IMR-90 (cell line): ENCODE measurements at regions not wholly inside any gene's neighbourhood (a gene's known extent, or its start where the extent isn't known, plus 50 kb on each side); places are given as distances from the start of the nearest gene placed in this dataset.

ENCODE experiments used
- BHLHE40 ChIP-seq: fragments of 150-350 bp; IDR thresholded peaks from 2 replicates; pipeline ENCODE4 v1.6.1; 2016; ENCODE audit warnings: mild to moderate bottlenecking, low read depth, low read length
- CHD1 ChIP-seq: IDR thresholded peaks from 2 replicates; pipeline ENCODE4 v1.6.1; 2012; ENCODE audit warnings: low read depth, low read length, improper control_type of control experiment
- CTCF ChIP-seq: conservative IDR thresholded peaks from 2 replicates; pipeline ENCODE4 v1.5.1; 2012; ENCODE audit warnings: mild to moderate bottlenecking, low read depth, low read length, improper control_type of control experiment
- FOS ChIP-seq: fragments of 150-350 bp; IDR thresholded peaks from 2 replicates; pipeline ENCODE4 v1.6.1; 2016; ENCODE audit warnings: low read depth, low read length
- MAZ ChIP-seq: IDR thresholded peaks from 2 replicates; pipeline ENCODE4 v1.6.1; 2012; ENCODE audit warnings: low read depth, mild to moderate bottlenecking, low read length, improper control_type of control experiment, moderate library complexity, borderline replicate concordance
- POLR2A ChIP-seq: IDR thresholded peaks from 2 replicates; pipeline ENCODE4 v1.6.1; 2012; ENCODE audit warnings: mild to moderate bottlenecking, low read depth, low read length

- no peak for TF ChIP-seq CTCF
- TF ChIP-seq FOS = no peak
- no peak for TF ChIP-seq POLR2A
- TF ChIP-seq MAZ = no peak
- no peak for TF ChIP-seq CHD1
- TF ChIP-seq BHLHE40 = no peak
Observed at GRCh38 chr7:70893422-70893821, 238.5 kb upstream of the GALNT17 start.
